Neural progenitor cell (in vitro differentiated cells): ENCODE measurements at regions not wholly inside any gene's neighbourhood (a gene's known extent, or its start where the extent isn't known, plus 50 kb on each side); places are given as distances from the start of the nearest gene placed in this dataset.
"Not testable (repeated sequence)": the region's sequence is repeated elsewhere in the genome, so short reads cannot be mapped to it uniquely, and the experiment has no call there.

ENCODE experiments used
- DNase-seq: peaks from one replicate; pipeline ENCODE4 v3.0.0-alpha.2; 2016; ENCODE audit warnings: low spot score
- H2AFZ ChIP-seq: fragments of 200-600 bp; sonication (generic); replicated peaks from 2 replicates; pipeline ENCODE4 v1.6.1; 2016; ENCODE audit warnings: antibody characterized with exemption
- H3F3A ChIP-seq: fragments of 200-600 bp; sonication (generic); 2 replicates; pipeline ENCODE4 v1.6.1; 2016; ENCODE audit warnings: antibody characterized with exemption, low read depth
- H3K27ac ChIP-seq: fragments of 200-600 bp; sonication (generic); 2 replicates; pipeline ENCODE4 v1.5.1; 2016; ENCODE audit warnings: mild to moderate bottlenecking
- H3K27me3 ChIP-seq: fragments of 200-600 bp; sonication (generic); 2 replicates; pipeline ENCODE4 v1.6.1; 2016; ENCODE audit warnings: mild to moderate bottlenecking, moderate library complexity
- H3K36me3 ChIP-seq: fragments of 200-600 bp; sonication (generic); 2 replicates; pipeline ENCODE4 v1.5.1; 2016
- H3K4me1 ChIP-seq: fragments of 200-600 bp; sonication (generic); 2 replicates; pipeline ENCODE4 v1.6.1; 2016; ENCODE audit warnings: mixed run types
- H3K4me2 ChIP-seq: fragments of 200-600 bp; sonication (generic); 2 replicates; pipeline ENCODE4 v1.6.1; 2016
- H3K4me3 ChIP-seq: fragments of 200-600 bp; sonication (generic); 2 replicates; pipeline ENCODE4 v1.5.1; 2016
- H3K79me2 ChIP-seq: fragments of 200-600 bp; sonication (generic); 2 replicates; pipeline ENCODE4 v1.6.1; 2016; ENCODE audit warnings: low read depth
- H3K9ac ChIP-seq: fragments of 200-600 bp; sonication (generic); 2 replicates; pipeline ENCODE4 v1.6.1; 2016
- H3K9me3 ChIP-seq: fragments of 200-600 bp; sonication (generic); 2 replicates; pipeline ENCODE4 v1.5.1; 2016; ENCODE audit warnings: low read depth
- H4K20me1 ChIP-seq: fragments of 200-600 bp; sonication (generic); 2 replicates; pipeline ENCODE4 v1.6.1; 2016; ENCODE audit warnings: low read depth
- H3K27ac Mint-ChIP-seq: 3 replicates; pipeline ENCODE4 v1.8.0; 2021; ENCODE audit warnings: mixed read lengths
- H3K27me3 Mint-ChIP-seq: 2 replicates; pipeline ENCODE4 v1.8.0; 2022; ENCODE audit warnings: low read depth, mild to moderate bottlenecking, inconsistent platforms, moderate library complexity, mixed read lengths; ENCODE audit not compliant: insufficient read depth
- H3K36me3 Mint-ChIP-seq: 3 replicates; pipeline ENCODE4 v1.8.0; 2021; ENCODE audit warnings: mixed read lengths
- H3K4me1 Mint-ChIP-seq: 3 replicates; pipeline ENCODE4 v1.8.0; 2021; ENCODE audit warnings: mixed read lengths
- H3K4me3 Mint-ChIP-seq: 3 replicates; pipeline ENCODE4 v1.8.0; 2021; ENCODE audit warnings: mild to moderate bottlenecking, moderate library complexity, mixed read lengths
- H3K9me3 Mint-ChIP-seq: 3 replicates; pipeline ENCODE4 v1.8.0; 2020; ENCODE audit warnings: mixed read lengths
- CTCF ChIP-seq: fragments of 200-600 bp; sonication (generic); IDR thresholded peaks from 2 replicates; pipeline ENCODE4 v1.5.1; 2017; ENCODE audit warnings: antibody characterized with exemption, mild to moderate bottlenecking
- EZH2 ChIP-seq: fragments of 200-600 bp; sonication (generic); IDR thresholded peaks from 2 replicates; pipeline ENCODE4 v1.6.1; 2017; ENCODE audit warnings: antibody characterized with exemption, mild to moderate bottlenecking, moderate library complexity
- EZH2phosphoT487 ChIP-seq: fragments of 200-600 bp; sonication (generic); IDR thresholded peaks from 2 replicates; pipeline ENCODE4 v1.6.1; 2017; ENCODE audit warnings: antibody characterized with exemption

GRCh38 chr17:72471296-72471695 lies 350.5 kb downstream of the SOX9 start:
- no peak overlapping the region for H3K9ac ChIP-seq
- no peaks in the 10 kb centered on the region for H3K9me3 ChIP-seq
- H3K4me2 ChIP-seq = no peak overlapping the region
- no peaks in the 10 kb centered on the region for H3K36me3 ChIP-seq
- H3K27me3 ChIP-seq = no peaks in the 10 kb centered on the region
- H3K27me3 Mint-ChIP-seq = peaks cover 3% of the 10 kb centered on the region
- H3K4me1 ChIP-seq = peaks cover 34% of the 10 kb centered on the region
- TF ChIP-seq CTCF (no peak), EZH2phosphoT487 (no peak), EZH2 (no peak)
- no peak overlapping the region for H3K27ac Mint-ChIP-seq
- no peaks in the 10 kb centered on the region for H4K20me1 ChIP-seq
- H3K79me2 ChIP-seq = no peaks in the 10 kb centered on the region
- H3K36me3 Mint-ChIP-seq = no peaks in the 10 kb centered on the region
- H3K4me3 ChIP-seq = no peak overlapping the region
- no peak overlapping the region for H3K27ac ChIP-seq
- no peak overlapping the region for H3K4me3 Mint-ChIP-seq
- DNase-seq = no peak
- peaks cover 2% of the 10 kb centered on the region for H3K9me3 Mint-ChIP-seq
- peaks cover 13% of the 10 kb centered on the region for H3K4me1 Mint-ChIP-seq
- peaks cover 26% of the 10 kb centered on the region for H3F3A ChIP-seq
- no peak overlapping the region for H2AFZ ChIP-seq

- no peaks in the 10 kb centered on the region for H3K27me3 Mint-ChIP-seq
- Histone ChIP-seq H3F3A (peaks cover 34% of the 10 kb centered on the region), H3K4me2 (no peak overlapping the region), H3K4me3 (no peak overlapping the region), H3K79me2 (no peaks in the 10 kb centered on the region), H3K9ac (no peak overlapping the region), H2AFZ (no peak overlapping the region), H3K27ac (no peak overlapping the region), H3K36me3 (no peaks in the 10 kb centered on the region), H4K20me1 (no peaks in the 10 kb centered on the region), H3K4me1 (peaks cover 36% of the 10 kb centered on the region), H3K27me3 (no peaks in the 10 kb centered on the region), H3K9me3 (no peaks in the 10 kb centered on the region)
- no peak for DNase-seq
- TF ChIP-seq EZH2phosphoT487 = no peak
- no peak for TF ChIP-seq EZH2
- TF ChIP-seq CTCF = no peak
- peaks cover 2% of the 10 kb centered on the region for H3K9me3 Mint-ChIP-seq
- H3K4me1 Mint-ChIP-seq = peaks cover 19% of the 10 kb centered on the region
- no peak overlapping the region for H3K27ac Mint-ChIP-seq
- H3K4me3 Mint-ChIP-seq = no peak overlapping the region
- no peaks in the 10 kb centered on the region for H3K36me3 Mint-ChIP-seq
These were observed 351.3 kb downstream of the SOX9 start for GRCh38 chr17:72472106-72472505.

- Mint-ChIP-seq H3K27ac (peak overlapping the region; percentile 27), H3K4me1 (peaks cover 22% of the 10 kb centered on the region)
- not testable (repeated sequence) for H3K9me3 ChIP-seq, H3K27me3 ChIP-seq, H3K27ac ChIP-seq, H3K9me3 Mint-ChIP-seq, H3K4me3 Mint-ChIP-seq, DNase-seq, H3K27me3 Mint-ChIP-seq, H4K20me1 ChIP-seq, H3K4me2 ChIP-seq, H3K36me3 Mint-ChIP-seq, H3K4me3 ChIP-seq, H3K9ac ChIP-seq, H3K79me2 ChIP-seq, H2AFZ ChIP-seq, H3K36me3 ChIP-seq
- TF ChIP-seq CTCF = peak; percentile 2
- Histone ChIP-seq H3K4me1 (peaks cover 32% of the 10 kb centered on the region), H3F3A (peaks cover 34% of the 10 kb centered on the region)
These were observed 352.1 kb downstream of the SOX9 start for GRCh38 chr17:72472853-72473390.
